ENCODE measurements at regions not wholly inside any gene's neighbourhood (a gene's known extent, or its start where the extent isn't known, plus 50 kb on each side); places are given as distances from the start of the nearest gene placed in this dataset.
"Not testable (repeated sequence)": the region's sequence is repeated elsewhere in the genome, so short reads cannot be mapped to it uniquely, and the experiment has no call there.

DNA sequence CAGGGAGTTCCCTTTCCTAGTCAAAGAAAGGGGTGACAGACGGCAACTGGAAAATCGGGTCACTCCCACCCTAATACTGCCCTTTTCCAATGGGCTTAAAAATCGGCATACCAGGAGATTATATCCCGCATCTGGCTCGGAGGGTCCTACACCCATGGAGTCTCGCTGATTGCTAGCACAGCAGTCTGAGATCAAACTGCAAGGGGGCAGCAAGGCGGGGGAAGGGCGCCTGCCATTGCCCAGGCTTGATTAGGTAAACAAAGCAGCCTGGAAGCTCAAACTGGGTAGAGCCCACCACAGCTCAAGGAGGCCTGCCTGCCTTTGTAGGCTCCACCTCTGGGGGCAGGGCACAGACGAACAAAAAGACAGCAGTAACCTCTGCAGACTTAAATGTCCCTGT, 831.3 kb downstream of the TTLL7 start:
- H3K4me1 Mint-ChIP-seq (ENCODE audit: low read depth); intact Hi-C loops (cut with micrococcal nuclease); CTCF ChIA-PET; H3K27me3 Mint-ChIP-seq (ENCODE audit: low read depth); DNase-seq; H3K4me3 Mint-ChIP-seq; H3K9me3 Mint-ChIP-seq; H3K27ac Mint-ChIP-seq; H3K36me3 Mint-ChIP-seq (ENCODE audit: low read depth): not testable (repeated sequence)

DNA sequence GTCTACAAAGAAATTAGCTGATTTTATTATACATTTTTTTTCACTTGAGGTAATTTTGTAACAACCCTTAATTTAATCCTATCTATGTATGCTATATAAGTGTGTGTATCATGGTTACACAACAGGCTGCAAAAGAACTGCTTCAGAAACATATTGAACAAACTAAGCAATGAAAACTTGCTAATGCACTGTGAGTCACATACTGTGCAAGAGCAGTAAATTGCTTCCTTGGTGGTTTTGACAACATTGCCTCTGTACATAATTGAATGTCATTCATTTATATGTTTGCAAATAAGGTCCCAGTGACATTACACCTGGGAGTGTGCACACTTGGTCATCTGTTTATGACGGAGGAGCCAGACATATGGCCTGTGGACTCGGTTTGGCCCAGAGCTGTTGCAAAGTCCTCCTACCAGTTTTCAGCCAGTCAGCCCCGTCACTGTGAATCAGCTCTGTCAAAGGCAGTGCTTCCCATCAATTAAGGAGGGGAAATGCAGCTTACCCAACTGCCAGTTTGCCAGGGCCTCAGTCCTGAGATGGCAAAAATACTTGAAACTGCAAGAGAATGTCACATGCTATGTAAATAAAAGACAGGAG, 835.0 kb downstream of the TTLL7 start:
- H3K9me3 Mint-ChIP-seq; DNase-seq; H3K4me1 Mint-ChIP-seq (ENCODE audit: low read depth); H3K27me3 Mint-ChIP-seq (ENCODE audit: low read depth); H3K4me3 Mint-ChIP-seq; CTCF ChIA-PET; H3K36me3 Mint-ChIP-seq (ENCODE audit: low read depth); H3K27ac Mint-ChIP-seq; intact Hi-C loops (cut with micrococcal nuclease): not testable (repeated sequence)

DNA sequence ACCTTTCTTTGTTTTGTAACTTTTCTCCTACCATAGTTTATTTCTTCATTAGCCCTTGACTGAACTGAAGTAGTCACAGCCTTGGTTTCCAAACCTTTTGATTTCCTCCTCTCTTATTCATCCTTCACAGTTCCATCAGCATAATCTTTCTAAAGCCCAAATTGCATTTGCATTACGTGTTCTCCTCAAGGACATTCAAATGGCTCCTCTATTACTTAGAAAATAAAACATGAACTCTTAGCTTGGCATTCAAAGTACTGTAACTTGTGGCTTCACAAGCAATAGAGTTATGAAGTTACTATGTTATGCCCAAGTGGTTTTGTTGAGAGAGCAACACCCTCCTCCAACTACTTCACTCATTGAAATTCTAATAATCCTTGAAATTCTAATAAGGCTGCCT, 840.0 kb downstream of the TTLL7 start:
- H3K27me3 Mint-ChIP-seq (ENCODE audit: low read depth); H3K4me3 Mint-ChIP-seq; H3K4me1 Mint-ChIP-seq (ENCODE audit: low read depth); H3K27ac Mint-ChIP-seq; CTCF ChIA-PET; intact Hi-C loops (cut with micrococcal nuclease); H3K9me3 Mint-ChIP-seq; H3K36me3 Mint-ChIP-seq (ENCODE audit: low read depth); DNase-seq: not testable (repeated sequence)

DNA sequence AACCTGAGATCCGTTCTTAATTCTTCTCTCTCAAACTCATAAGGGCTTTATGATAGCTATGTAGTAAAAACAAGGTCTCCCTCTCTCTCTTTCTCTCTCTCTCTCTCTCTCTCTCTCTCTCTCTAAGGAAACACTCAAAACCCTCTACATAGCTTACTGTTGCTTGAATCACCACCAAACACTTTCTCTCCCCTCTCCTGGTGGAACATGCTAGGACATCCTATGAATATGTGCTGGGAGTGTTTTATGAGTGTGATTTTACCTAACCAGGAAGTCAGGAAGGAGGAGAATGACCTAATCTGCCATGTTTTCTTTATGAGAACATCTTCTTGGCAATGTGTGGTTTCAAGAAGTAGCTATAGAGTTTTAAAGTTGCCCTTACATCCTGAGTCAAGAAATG, 844.6 kb downstream of the TTLL7 start:
- H3K4me3 Mint-ChIP-seq; CTCF ChIA-PET; DNase-seq; intact Hi-C loops (cut with micrococcal nuclease); H3K36me3 Mint-ChIP-seq (ENCODE audit: low read depth); H3K27me3 Mint-ChIP-seq (ENCODE audit: low read depth); H3K9me3 Mint-ChIP-seq; H3K27ac Mint-ChIP-seq; H3K4me1 Mint-ChIP-seq (ENCODE audit: low read depth): not testable (repeated sequence)

DNA sequence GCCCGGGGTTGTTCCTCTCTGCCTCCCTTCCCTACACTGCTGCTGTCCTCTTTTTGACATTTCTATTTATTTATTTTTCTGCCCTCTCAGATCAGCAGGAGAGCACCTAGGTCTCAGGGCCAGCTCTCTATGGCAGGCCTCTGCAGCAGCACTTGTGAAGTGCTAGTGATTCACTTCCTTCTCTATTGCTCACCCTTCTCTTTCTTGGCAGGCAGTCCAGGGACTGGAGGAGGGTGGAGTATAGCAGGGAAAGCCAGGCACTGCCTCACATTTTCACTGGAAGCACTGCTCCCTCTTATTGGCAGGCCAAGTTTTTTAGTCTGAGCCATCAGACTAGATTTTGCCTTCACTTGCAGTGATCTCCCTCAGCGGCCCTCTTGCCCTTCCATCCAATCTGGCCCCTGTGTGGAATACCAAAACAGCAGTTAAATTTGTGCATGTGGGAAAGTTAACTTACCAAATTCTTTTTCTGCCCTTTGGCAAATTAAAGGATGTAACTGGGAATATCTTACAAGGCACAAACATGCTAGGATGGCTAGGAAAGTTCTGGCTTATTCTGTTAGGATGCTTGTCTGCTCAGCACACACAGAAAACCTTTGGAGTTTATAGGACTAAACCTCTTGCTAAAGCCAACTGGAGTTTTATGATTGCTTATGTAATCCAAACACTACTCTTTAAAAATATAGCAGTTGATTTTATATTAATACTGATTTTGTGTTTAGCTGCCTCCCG, 847.6 kb downstream of the TTLL7 start:
- H3K27me3 Mint-ChIP-seq (ENCODE audit: low read depth); intact Hi-C loops (cut with micrococcal nuclease); H3K4me1 Mint-ChIP-seq (ENCODE audit: low read depth); DNase-seq; H3K27ac Mint-ChIP-seq; H3K36me3 Mint-ChIP-seq (ENCODE audit: low read depth); H3K9me3 Mint-ChIP-seq; CTCF ChIA-PET; H3K4me3 Mint-ChIP-seq: not testable (repeated sequence)

DNA sequence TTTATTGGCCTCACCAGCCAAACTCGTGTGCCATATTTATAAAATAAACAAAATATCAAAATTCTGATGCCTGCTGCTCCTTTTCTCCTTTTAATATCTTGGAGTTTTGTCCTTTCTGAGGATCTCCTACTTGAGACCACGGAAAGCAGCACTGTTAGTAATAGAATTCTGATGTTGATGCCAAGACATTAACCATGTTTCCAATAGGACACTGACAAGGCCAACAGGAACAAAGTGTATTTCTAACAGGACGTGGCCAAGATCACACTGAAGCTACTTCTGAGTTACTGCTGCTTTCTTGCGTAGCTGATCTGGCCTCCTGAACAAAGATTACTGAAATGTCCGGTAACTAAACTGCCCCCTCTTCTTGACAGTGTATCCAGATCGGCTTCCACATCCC, 848.5 kb downstream of the TTLL7 start:
- H3K9me3 Mint-ChIP-seq; H3K36me3 Mint-ChIP-seq (ENCODE audit: low read depth); H3K27me3 Mint-ChIP-seq (ENCODE audit: low read depth); H3K4me1 Mint-ChIP-seq (ENCODE audit: low read depth); H3K27ac Mint-ChIP-seq; DNase-seq; intact Hi-C loops (cut with micrococcal nuclease); H3K4me3 Mint-ChIP-seq; CTCF ChIA-PET: not testable (repeated sequence)

DNA sequence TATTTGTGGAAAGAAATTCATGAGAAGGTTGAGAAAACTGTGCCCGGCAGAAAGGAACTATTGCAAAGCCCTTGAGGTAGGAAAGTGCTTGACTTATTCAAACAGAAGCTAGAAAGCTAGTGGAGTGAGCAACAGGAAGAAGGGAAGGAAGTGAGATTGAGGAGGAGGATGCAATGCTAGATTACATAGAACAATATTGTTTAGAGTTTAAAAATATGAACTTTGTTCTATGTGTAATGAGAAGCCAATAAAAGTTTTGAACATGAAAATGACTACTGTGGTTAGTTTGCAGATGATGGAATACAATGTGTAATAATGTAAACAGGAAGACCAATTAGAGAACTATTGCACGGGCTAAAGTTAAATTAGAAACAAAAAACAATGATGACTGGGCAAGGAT, 853.1 kb downstream of the TTLL7 start:
- DNase-seq; H3K27ac Mint-ChIP-seq; H3K4me1 Mint-ChIP-seq (ENCODE audit: low read depth); H3K36me3 Mint-ChIP-seq (ENCODE audit: low read depth); intact Hi-C loops (cut with micrococcal nuclease); H3K9me3 Mint-ChIP-seq; CTCF ChIA-PET; H3K4me3 Mint-ChIP-seq; H3K27me3 Mint-ChIP-seq (ENCODE audit: low read depth): not testable (repeated sequence)

DNA sequence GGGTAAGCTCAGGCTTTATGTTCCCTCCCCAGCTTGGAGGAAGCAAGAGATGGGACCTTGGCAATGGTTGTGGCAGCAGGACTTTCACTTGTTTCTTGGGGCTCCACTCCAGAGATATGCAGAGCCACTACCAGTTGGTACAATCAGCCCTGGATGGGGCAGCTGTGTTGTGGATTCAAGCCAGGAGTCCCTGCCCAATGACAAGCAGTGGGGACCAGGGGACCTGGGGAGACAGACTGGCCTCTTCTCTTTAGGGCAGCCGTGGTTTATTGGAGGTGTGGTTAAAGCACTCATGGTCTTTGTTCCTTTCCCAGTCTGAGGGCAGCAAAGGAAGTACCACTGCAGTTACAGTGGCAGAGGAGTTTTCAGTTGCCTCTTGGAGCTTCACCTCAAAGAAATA, 856.1 kb downstream of the TTLL7 start:
- H3K27ac Mint-ChIP-seq; CTCF ChIA-PET; H3K27me3 Mint-ChIP-seq (ENCODE audit: low read depth); H3K36me3 Mint-ChIP-seq (ENCODE audit: low read depth); intact Hi-C loops (cut with micrococcal nuclease); H3K4me3 Mint-ChIP-seq; DNase-seq; H3K4me1 Mint-ChIP-seq (ENCODE audit: low read depth); H3K9me3 Mint-ChIP-seq: not testable (repeated sequence)

DNA sequence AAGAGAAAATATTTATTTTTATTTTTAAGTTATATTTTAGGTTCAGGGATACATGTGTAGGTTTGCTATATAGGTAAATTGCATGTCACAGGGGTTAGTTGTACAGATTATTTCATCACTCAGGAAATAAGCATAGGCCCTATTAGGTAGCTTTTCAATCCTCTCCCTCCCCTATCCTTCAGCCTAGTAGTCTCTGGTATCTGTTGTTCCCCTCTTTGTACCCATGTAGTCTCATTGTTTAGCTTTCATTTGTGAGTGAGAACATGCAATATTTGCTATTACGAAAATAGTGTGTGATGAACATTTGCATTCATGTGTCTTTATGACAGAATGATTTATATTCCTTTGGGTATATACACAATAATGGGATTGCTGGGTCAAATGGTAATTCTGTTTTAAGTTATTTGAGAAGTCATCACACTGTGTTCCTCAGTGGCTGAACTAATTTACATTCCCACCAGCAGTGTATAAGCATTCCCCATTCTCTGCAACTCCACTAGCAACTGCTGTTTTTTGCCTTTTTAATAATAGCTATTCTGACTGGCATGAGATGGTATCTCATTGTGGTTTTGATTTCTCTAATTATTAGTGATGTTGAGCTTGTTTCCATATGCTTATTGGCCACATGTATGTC, 863.3 kb downstream of the TTLL7 start:
- H3K9me3 Mint-ChIP-seq; H3K36me3 Mint-ChIP-seq (ENCODE audit: low read depth); H3K27me3 Mint-ChIP-seq (ENCODE audit: low read depth); intact Hi-C loops (cut with micrococcal nuclease); H3K4me3 Mint-ChIP-seq; H3K4me1 Mint-ChIP-seq (ENCODE audit: low read depth); DNase-seq; H3K27ac Mint-ChIP-seq: not testable (repeated sequence)
- CTCF ChIA-PET, result interaction anchor here (0.6 kb wide), 1 partner anchor 15 kb away, joined by 3 read pairs; no protein-coding TSS in a partner anchor

DNA sequence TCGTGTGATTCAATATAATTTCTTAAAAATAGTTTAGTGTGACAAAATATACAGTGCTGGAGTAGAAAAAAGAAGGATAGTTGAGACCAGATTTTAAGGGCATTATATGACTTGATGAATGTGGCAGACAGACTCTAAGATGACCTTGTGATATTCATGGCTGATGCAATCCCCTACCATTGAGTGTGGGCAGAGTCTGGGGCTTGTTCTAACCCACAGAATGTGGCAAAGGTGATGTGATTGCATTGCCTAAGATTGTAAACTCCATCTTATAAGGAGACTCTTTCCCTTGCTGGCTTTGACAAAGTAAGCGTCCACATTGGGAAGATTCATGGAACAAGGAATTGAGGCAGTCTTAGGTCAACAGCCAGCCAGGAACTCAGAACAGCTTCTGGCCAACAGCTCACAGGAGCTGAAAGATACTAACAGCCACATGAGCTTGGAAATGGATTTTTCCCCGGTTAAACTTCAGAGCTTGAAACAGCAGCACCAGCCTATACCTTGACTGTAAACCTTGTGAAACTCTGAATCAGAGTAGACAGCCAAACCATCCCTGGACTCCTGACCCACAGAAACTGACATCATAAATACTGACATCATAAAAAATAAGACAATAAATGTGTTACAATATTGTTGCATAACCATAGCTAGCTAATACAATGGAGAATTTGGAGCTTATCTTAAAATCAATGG, 864.5 kb downstream of the TTLL7 start:
- intact Hi-C loops (cut with micrococcal nuclease); H3K9me3 Mint-ChIP-seq; H3K27ac Mint-ChIP-seq; H3K36me3 Mint-ChIP-seq (ENCODE audit: low read depth); H3K27me3 Mint-ChIP-seq (ENCODE audit: low read depth); DNase-seq; H3K4me1 Mint-ChIP-seq (ENCODE audit: low read depth); H3K4me3 Mint-ChIP-seq; CTCF ChIA-PET: not testable (repeated sequence)

DNA sequence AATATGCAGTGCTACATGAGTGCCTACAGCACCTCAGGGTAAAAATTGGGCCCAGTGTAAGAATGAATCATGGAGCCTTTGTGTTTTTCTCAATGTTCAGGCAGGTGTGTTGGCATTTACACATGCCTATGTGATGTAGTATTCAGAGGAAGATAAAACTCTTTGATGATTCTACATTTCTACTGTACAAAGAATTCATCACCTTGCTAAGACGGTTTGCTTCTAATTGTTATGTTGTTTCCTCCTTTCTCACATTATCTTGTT, 867.3 kb downstream of the TTLL7 start:
- CTCF ChIA-PET, result no interaction called here
- Mint-ChIP-seq H3K36me3 (ENCODE audit: low read depth) (no peaks in the 10 kb centered on the region), H3K27me3 (ENCODE audit: low read depth) (no peaks in the 10 kb centered on the region), H3K4me1 (ENCODE audit: low read depth) (no peaks in the 10 kb centered on the region), H3K4me3 (no peak overlapping the region), H3K27ac (no peak overlapping the region), H3K9me3 (no peaks in the 10 kb centered on the region)
- DNase-seq, result no peak
- intact Hi-C loops (cut with micrococcal nuclease), result no loop called here

DNA sequence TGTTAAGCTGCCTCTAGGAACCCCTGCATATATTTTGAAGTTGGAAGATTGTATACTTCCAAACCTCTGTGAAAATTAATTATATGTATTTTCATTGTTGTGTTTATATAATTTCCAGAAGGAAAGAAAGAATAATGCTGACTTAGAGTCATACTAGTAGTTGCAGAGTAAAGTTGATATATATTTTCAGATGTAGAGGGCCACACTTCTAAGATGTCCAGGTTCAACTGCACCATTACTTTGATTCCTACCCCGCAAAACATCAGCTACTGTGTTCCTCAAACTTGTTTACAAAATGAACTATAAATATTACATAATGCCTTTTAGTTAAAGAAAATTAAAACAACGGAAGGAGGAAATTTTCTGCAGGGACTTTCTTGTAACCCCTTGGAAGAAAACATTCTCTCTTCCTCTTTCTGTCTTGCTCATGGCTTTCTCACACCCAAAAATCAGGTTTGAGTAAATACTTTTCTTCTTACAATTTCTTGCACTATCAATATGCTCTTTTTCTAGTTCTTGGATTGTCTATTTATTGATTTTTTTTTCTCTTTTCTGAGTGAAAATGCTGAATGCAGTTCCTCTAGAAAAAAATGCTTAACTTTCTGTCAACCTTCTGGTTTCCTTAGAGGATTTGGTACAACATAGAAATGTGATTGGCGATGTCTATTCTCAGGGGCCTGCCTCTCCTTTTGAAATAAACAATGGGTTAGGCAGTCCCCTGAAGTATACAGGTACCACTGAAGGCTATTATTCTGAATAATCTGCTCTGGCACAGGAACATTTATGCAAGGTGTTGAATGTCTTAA, 867.8 kb downstream of the TTLL7 start:
- CTCF ChIA-PET, result no interaction called here
- Mint-ChIP-seq H3K9me3 (no peaks in the 10 kb centered on the region), H3K27ac (no peak overlapping the region), H3K27me3 (ENCODE audit: low read depth) (no peaks in the 10 kb centered on the region), H3K4me1 (ENCODE audit: low read depth) (no peaks in the 10 kb centered on the region), H3K36me3 (ENCODE audit: low read depth) (no peaks in the 10 kb centered on the region), H3K4me3 (no peak overlapping the region)
- intact Hi-C loops (cut with micrococcal nuclease), result no loop called here
- no peak for DNase-seq
